ENCODE measurements at regions not wholly inside any gene's neighbourhood (a gene's known extent, or its start where the extent isn't known, plus 50 kb on each side); places are given as distances from the start of the nearest gene placed in this dataset.
"Not testable (repeated sequence)": the region's sequence is repeated elsewhere in the genome, so short reads cannot be mapped to it uniquely, and the experiment has no call there.

DNA sequence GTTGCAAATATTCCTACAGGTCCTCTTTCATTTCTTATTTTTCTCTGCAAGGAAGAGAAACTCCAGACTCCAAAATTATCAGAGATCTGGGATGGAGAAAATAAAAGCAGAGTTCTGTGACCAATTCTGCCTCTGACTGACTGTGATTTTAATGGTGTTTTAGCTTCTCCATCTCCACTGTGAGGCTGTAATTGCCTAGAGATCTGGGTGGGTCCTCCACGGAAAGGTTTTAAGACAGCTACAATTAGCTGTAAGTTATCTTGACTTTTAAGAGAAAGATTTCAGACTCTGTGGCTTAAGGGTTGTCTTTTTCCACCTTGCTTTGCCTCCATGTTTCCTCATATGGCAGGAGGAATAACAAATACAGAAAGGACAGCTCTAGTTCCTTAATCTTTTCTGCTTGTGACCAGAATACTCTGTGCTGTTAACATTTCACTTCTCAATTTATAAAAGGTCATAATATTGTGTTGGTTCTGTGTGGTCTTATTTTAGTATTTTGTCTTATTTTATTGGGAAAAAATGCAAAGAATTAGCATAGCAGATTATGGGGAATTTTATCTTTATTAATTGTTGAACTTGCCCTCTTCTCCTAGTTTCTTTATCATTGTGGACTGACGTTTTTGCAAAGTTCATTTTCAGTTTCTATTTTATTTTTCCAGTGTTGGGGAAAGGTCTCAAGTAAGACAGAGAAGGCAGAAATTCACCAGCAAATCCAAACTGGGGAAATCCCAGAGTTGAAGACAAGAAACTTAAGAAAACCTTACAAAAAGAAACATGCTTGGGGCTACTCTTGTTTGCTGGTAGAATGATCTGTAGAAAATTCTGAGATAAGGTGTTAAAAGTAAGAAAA lies 157.9 kb downstream of the RAP2B start:
- no peak for DNase-seq

DNA sequence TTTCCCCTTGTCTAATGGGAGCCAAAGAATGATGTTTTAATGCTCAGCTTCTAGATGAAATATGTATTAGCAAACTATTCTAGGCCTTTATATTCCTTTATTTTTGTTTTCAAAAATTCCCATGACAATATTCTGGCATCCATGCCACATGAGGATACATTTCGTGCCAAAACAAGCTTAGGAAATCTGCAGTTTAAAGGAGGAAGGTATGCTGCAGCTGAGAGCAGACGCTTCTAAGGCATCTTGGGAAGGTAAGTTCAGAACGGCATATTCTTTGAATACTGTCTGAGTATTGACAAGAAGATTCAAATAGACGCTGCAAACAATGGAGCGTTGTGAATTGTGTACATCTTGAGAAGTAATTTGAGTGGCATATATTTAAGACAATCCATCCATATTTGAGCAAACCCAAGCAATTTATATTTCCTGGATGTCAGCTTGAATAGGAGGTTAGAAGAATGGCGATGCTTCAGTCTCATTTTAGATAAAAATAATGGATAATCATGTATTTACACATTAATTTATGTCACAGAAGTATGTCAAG lies 158.6 kb downstream of the RAP2B start:
- DNase-seq = no peak

DNA sequence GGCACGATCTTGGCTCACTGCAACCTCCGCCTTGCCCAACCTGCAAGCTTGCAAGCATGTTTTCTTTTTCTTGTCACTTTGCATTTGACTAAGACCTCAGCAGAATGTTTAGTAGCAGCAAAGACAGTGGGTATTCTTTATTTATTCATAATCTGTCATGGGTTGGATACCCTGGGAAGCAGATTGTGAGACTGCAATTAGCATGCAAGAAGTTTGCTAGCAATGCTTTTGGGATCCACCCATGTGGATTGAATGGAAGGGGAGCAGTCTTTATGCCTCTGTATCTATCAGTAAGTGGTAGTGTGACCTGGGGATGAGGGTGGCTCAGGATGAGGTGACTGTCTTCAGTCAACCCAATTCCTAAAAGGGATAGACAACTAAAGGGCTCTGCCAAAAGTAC lies 166.7 kb downstream of the RAP2B start:
- DNase-seq = no peak

DNA sequence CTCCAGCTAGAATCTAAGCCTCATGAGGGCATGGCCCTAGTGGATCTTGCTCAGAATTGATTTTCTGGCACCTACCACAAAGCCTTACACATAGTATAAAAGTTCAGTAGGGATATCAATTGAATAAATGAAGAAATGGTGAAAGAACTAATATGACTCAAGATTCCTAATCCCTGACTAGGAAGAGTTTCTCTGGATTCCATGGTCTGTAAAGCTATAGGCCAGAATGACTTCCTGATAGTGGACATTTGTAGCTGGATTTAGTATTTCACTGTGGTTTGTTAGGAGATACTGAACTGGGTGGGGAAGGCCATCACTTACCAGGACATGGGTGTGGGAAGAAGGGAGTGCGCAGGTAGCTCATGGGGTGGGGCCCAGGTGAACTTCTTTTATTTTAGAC lies 168.9 kb downstream of the RAP2B start:
- no peak for DNase-seq

DNA sequence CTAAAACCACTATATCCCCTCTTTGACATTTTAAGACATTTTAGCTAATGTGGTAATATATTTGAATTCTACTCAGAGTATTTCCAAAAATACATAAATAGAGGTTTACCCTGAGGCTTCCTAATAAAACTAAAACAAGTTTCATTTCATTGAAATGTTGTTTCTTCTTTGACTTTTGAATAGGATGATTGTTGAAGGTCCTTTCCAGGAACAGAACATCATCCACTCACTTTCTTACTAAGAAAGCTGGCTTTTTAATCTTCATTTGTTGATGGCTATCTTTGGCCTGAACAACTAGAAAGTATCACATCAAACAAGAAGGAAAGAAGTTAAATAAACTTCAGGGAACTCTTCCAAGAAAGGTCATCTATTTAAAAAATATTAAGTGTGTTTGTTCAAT lies 169.7 kb downstream of the RAP2B start:
- no peak for DNase-seq

DNA sequence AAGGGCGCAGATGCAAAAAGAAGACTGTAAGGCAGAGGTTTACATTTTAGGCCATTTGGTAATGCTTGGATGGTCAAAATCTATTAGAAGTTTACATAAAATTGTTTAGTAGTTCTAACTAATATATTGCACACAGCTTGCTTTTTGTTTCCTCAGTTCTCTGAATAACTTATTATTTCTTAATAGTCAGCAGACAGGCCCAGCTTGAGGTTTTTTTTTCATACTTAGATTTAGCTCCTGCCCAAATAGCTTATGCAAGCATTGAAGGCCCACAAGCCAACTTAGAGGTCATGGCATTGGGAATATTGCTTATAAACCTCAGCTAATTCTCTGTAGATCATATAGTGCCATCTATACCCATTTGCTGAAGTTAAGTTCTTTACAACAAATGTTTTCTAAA lies 172.5 kb downstream of the RAP2B start:
- no peak for DNase-seq

DNA sequence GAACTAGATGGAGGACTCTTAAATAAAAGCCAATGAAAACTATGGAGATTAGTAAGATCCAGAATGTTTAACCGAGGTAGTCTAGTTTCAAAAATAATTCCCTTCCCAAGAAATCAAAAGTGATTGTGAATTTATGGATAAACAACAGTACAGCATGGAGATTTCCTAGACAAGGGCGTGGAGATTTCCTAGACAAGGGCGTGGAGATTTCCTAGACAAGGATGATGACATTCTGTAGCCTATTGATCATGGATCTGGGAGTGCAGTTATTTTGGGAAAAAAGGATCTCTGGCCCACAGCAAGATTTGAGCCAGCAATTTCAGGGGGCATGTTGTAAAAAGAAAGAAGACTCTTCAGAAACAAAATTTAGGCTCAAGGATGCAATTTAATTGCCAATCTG lies 175.3 kb downstream of the RAP2B start:
- DNase-seq = no peak

DNA sequence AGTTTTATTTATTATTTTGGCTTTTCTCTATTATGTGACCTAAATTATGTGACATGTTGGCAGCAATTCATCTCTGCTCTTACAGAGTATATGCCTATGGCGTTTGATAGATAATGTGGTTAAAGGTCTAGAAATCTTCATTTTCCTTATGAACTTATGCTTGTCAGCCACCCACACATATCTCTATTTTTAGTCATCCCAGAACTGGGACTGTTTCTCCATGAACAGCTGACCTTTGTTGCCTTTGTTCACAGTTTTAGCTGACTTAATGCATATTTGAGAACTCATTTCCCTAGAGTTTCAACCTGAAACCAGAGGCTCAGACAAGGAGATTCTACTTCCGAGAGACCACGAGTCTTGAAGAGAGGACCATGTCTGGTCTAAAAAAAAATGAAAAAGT lies 176.5 kb downstream of the RAP2B start:
- DNase-seq = no peak

DNA sequence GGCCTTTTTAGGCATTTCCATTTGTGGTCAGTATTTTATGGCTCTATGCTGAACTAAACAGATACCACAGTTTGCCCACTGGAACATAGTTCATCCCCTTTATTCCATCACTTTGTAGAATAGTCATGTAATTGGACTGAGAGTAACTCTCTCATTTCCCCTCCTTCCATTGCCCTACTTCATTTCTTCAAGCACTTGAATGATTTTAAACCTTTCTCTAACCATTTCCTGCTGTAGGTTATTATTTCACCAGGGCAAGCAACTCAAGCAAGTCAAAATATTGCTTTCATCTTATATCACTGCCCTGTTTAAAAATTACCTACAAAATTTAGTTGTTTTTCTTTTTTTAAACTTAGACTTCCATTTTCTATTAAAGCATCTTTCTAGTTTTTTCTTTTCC lies 177.0 kb downstream of the RAP2B start:
- DNase-seq = no peak

DNA sequence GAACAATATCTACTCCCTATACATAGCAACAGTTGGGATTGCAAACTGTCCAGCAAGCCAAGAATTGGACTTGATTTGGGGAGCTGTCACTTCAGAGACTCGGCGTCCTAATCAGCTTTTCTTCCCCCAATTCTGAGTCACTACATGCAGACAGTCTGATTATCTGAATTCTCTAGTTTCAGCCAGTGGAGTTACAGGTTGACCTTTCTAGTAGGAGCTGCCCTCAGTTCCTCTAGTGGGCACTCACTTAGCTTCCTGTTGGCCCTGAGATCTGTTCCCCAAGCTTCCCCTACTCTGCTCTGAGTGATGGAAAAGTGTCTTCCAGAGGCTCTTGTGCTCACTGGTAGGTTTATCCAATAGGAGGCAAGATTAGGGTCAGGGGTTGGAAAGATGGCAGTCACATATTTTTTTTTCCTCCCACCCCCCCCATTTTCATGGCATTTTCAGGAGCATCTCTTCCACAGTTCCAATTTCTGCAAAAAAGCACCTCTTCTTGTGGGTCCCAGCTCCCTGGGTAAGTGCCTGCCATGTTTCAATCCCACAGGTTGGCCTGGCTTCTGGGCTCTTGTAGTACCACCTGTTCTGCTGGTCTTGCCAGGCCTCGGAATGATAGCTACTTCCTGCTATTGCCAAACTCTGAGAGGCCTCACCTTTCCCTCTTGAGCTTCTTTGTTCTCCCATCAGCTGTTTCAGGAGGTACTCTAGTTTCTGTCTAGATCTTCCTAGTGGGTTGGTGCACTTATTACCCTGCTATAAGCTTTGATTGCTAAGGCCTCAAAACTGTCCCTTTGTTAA lies 182.2 kb downstream of the RAP2B start:
- DNase-seq = no peak

DNA sequence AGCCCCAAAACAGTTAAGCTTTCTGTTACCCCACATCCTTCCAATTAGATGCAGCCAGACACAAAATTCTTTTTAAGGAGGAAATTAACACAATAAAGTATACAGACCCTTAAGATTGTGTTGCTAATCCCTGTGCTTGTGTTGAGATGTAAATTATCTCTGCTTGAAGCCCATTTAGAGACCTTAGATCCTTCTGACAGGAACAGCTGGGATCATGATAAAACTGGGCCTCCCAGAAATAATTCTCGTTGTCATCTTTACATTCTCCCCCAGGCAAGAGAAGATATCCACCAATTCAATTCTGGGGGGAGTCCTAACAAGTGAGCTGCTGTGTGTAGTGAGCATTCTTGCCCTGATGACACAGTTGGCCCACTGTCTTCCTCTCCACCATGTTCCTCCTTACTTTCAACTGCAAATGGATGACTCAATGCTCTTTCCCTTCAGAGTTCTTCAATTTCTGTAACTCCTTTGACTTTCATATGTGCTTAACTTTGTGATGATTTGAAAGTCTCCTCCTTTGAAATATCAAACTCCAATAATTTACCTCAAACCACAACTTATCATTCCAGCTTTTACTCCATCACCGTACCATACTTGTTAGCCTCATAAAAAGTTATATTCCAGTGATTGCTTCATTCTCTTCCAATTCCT lies 186.6 kb downstream of the RAP2B start:
- no peak for DNase-seq

DNA sequence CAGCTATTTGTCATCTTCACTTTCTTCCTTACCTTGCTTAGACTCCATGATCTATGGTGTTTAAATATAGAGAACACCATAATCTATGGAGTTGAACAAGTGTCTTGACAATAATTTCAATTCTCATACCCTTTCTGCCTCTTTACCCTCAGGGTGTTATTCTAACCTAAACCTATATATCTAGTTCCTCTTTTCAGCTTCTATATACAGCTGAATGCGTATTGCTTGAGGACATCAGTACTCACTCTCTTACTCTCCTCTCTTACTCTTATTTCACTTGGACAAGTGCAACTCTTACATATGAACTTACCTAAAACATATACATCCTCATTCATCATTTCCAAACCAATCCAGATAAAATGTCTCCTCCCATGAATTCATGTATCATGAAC lies 187.1 kb downstream of the RAP2B start:
- no peak for DNase-seq

DNA sequence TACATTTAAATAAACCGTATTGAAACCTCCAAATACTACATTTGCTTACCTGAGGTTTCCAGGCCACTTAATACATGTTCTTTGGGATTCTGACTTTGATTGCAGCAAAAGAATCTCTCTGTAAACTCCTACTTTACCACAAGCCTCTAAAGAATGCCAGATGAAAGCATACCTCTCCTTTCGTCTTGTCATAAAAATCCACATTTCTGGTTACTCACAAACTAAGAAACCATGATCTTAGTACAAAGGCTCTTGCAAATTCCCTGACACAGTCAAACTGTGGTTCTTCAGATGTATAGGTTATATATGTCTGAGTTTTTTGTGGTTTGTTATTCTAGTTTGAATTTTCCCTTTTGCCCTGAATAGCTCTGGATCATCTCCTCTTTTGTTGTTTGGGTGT lies 188.4 kb downstream of the RAP2B start:
- DNase-seq = no peak

DNA sequence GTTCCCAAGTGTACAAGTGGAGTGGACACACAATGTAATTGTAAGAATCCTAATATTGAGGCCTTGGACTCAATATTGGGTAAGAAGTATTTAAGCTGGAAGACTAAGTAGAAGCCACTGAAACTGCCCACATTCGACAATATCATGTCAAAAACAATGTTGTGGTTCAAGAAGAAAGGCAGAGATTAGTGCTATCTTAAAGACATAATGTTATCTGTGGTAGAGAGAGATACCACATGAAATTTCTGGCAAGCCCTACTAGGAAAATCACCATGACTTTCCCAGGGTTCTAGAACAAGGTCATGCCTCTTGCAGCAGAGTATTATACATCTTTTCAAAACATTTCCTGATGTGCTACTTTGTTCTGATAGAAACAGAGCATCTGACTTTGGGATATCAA lies 192.6 kb downstream of the RAP2B start:
- no peak for DNase-seq

DNA sequence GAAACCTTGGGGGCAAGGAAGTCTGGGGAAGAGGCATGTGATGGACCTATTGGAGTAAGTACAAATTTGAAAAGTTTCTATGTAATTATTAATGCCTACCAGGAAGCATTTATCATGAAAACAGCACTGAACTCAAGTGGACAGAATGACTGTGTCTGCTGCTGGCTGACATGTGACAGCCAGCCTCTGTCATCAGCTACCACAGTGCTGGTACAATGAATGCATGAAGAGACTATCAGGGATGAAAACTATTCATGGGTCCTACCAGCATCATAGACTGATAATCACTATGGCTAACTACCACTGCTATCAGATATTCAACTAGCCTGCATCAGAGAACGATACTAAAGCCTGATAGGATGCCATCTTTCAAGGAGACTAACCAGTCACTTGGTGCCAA lies 193.5 kb downstream of the RAP2B start:
- DNase-seq = no peak

DNA sequence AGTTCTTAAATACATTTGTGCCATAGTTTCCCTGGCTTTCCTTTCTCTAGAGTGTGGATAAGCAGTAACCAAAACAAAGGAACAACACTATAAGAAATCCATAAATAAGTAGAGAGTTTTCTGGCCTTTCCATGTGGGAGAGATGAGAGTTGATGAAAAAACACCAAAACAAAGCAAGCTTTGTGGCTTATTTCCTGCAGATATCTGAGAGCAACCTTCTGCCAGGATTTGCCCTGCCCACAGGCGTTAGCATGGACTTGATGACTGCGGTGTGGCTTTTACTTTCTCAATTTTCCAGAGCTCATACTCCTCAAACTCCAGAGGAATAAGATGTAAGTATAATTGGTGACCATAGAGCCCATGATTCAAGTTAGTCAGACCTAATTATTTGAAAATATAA lies 194.9 kb downstream of the RAP2B start:
- no peak for DNase-seq

DNA sequence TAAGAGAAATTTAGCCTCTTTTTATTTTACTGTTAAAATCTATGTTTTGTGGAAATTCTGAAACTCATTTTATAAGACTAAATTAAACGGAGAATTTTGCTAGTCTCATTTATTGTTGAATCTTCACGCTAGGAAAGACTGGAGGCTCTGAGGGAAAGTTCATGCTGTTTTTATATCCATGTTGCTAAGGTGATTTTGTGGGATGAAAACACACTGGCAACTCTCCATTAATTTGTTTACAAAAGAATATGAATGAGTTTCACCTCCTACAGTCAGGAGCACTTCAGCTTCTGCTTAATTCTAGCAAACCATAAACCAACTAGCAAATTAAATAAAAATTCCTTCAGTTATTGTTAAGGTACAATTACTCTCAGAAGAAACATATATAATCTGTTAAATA lies 195.4 kb downstream of the RAP2B start:
- DNase-seq = no peak

DNA sequence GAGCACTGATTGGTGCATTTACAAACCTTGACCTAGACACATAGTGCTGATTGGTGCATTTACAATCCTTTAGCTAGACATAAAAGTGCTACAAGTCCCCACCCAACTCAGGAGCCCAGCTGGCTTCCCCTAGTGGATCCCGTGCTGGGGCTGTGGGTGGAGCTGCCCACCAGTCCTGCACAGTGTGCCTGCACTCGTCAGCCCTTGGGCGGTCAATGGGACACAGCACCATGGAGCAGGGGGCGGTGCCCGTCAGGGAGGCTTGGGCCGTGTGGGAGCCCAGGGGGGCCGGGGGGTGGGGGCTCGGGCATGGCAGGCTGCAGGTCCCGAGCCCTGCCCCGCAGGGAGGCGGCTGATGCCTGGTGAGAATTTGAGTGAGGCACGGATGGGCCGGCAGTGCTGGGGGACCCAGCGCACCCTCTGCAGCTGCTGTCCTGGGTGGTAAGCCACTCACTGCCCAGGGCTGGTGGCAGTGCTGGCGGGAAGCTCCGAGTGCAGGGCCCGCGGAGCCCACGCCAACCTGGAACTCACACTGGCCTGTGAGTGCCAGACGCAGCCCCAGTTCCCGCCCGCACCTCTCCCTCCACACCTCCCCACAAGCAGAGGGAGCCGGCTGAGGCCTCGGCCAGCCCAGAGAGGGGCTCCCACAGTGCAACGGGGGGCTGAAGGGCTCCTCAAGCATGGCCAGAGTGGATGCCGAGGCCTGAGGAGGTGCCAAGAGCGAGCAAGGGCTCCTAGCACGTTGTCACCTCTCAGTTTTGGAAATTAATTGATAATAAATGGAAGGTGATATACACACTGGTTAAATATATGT lies 207.7 kb downstream of the RAP2B start:
- DNase-seq = no peak

DNA sequence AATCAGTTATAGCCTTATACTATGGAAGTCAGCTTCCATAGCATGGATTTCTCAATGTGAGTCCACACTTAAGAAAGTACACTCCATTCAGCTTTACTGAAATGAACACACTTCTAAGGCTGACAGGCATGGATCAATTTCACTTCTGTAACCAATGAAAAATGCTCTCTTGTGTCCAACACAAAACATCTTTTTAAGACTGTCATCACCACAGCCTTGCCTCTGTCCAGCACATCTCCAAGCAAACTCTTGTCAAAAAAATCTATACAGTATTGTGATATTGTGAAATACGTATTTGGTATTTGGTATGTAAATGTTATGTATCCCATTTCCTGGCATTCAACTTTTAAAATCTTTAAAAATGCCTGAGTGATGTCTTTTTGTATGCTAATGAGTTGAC lies 208.7 kb downstream of the RAP2B start:
- DNase-seq = no peak

DNA sequence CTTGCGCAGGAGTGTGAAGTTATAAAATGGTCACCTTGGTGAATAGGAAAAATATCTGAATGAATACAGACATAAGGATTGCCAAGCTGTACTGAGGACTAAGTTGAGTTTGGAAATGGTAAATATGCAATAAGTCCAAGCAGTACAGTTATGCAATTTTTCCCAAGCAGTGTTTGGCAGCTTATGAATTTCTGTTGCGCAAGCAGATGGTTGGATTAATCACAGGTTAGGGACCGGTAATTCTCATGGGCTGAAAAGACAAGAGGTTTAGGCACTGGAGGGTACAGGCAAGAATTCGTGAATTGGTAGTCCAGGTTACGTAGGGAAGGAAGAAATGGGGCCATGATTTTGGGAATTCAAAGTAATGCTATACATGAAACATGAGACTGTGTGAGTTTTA lies 210.3 kb downstream of the RAP2B start:
- DNase-seq = no peak

DNA sequence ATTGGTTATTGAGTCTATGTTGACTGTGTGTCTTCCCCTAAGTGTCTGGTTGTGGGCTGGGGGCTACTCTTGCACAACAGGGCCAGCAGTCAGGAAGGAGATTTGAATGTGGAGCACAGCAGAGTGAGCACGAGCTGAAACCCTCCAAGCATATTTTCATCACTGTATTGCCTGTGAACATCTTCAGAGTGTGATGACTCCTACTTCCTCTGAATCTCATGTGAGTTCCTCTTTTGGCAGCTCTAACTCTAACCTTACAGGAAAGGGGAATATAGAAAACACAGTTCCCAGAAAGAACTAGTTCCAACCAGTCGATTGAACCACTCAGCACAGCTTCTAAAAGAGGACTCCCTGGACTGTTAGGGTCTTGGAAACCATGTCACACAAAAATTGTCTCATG lies 211.6 kb downstream of the RAP2B start:
- DNase-seq = peak; percentile 2 to 27

DNA sequence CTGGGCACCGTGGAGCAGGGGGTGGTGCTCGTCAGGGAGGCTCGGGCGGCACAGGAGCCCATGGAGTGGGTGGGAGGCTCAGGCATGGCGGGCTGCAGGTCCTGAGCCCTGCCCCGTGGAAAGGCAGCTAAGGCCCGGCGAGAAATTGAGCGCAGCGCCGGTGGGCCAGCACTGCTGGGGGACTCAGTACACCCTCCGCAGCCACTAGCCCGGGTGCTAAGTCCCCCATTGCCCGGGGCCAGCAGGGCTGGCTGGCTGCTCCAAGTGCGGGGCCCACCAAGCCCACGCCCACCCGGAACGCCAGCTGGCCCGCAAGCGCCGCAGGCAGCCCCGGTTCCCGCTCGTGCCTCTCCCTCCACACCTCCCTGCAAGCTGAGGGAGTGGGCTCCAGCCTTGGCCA lies 216.3 kb downstream of the RAP2B start:
- not testable (repeated sequence) for DNase-seq

DNA sequence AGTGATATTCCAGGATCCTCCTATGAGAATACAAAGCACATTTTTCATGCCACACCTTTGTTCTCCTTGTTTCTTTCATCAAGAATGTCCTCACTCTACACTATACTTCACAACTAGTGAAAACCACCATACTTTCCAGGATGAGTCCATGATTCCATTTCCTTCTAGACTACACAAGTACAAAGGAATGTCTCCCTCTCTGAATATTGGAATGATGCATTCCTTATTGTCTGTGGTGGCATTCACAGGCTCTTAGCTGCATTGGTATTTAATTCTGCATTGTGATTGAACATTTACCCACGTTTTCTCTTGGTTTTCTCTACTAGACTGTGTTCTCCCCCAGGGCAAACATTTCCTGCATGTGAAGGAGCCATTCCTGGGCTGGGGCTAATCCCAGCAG lies 217.5 kb downstream of the RAP2B start:
- DNase-seq = no peak

Measured in CD4-positive, alpha-beta T cell treated with Interleukin-4 for 1 hour (primary cell).